Stimulated activated CD4-positive, alpha-beta T cell treated with anti-CD3 and anti-CD28 coated beads, Interleukin-4, amount 100 ng/mL, for 24 hours (primary cell): ENCODE measurements at regions not wholly inside any gene's neighbourhood (a gene's known extent, or its start where the extent isn't known, plus 50 kb on each side); places are given as distances from the start of the nearest gene placed in this dataset.
"Not testable (repeated sequence)": the region's sequence is repeated elsewhere in the genome, so short reads cannot be mapped to it uniquely, and the experiment has no call there.

ENCODE experiments used
- DNase-seq: peaks from one replicate; pipeline ENCODE4 v3.0.0-alpha.2; 2020

DNA sequence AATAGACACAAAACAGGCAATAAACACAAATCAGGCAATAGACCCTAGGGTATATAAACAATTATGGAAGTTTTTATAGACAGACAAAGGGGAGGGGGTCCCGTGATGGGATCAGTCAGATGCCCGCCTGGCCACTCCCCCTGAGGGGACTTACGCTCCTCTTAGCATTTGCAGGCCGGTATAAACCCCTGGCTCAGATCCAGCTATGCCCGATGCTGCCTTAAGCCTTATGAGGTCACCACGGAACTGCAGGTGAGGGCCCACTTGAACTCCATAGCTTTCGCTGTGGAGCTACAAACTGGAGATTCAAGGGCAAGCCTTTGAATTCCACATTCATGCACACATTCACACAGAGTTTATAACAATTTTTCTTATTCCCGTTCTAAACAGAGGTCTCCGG lies 340.5 kb upstream of the USP9Y start:
- no peak for DNase-seq

DNA sequence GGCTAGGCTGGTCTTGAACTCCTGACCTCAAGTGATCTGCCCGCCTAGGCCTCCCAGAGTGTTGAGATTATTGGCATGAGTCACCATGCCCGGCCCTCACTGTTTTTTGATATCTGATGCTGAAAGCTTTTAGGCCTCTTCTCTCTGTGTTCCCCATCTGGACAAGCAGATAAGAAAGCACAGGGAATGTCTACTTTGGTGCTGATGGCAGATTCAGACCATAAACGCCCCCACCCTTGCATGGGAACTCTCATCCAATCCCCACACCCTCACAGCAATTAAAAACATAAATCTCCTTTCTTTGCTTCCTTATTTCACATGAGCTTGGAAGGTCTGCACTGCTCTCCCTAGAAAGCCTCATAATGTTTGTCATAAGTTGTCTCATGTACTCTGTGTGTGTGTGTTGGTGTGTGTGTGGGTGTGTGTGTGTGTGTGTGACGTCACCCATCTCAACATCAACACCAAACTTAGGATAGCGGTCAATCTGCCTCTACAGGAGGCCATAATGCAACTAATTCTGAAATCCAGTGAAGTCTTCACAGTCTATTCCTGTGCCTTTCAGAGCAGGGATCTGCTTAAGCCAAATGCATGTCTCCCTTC lies 335.6 kb upstream of the USP9Y start:
- no peak for DNase-seq

DNA sequence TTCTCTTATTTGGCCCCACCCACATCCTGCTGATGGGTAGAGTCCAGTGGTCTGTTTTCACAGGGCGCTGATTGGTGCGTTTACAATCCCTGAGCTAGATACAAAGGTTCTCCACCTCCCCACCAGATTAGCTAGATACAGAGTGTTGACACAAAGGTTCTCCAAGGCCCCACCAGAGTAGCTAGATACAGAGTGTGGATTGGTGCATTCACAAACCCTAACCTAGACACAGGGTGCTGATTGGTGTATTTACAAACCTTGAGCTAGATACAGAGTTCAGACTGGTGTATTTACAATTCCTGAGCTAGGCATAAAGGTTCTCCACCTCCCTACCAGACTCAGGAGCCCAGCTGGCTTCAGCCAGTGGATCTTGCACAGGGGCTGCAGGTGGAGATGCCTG lies 326.4 kb upstream of the USP9Y start:
- DNase-seq = not testable (repeated sequence)

DNA sequence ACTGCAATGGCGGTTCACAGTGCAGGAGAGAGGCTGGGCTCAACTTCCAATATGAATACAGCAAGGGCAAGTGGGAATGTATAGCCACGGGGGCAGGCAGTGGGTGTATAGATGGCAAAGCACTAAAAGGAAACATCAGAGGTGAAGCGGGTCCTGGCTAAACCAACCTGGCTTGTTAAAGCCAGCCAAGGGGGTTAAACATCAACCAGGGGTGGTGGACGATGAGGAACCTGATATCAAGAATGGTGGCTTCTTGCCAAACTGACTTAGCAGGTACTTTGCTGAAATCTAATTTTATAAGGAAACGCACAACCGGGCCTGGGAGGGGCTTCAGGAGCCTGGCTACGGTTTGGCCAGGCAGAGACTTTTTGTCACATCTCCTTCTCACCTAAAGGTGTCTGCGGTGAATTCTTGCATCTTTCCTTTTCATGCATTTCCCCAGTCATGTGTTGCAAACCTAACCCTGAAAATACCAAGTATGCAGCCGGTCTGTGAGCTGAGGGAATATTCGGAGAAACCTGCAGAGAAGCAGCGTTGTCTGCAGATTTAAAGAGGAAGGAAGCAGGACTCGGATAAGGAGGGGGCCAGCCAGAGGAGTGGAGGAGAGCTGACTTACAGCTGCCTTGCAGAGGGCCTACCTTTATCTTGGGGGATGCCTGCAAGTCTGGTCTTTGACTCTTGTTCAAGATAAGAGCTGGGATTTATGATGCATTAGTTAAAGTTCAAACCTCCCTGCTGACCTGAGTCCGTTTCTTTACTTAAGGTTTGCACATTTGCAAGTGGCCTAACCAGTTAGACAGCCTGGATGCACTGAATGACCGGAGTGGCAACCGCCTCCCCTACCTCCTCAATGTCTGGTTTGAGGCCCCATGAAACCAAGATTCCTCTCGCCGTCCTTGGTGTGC lies 309.1 kb upstream of the USP9Y start:
- not testable (repeated sequence) for DNase-seq

DNA sequence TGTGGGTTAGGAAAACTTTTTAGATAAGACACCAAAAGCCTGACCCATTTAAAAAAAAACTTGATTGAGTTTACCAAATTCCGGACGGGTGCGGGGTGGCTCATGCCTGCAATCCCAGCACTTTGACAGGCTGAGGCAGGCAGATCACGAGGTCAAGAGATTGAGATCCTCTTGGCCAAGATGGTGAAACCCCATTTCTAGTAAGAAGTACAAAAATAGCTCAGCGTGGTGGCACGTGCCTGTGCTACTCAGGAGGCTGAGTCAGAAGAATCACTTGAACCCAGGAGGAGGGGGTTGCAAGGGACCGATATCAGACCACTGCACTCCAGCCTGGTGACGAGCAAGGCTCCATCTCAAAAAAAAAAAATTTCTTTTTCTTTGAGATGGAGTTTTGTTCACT lies 307.8 kb upstream of the USP9Y start:
- DNase-seq = no peak

DNA sequence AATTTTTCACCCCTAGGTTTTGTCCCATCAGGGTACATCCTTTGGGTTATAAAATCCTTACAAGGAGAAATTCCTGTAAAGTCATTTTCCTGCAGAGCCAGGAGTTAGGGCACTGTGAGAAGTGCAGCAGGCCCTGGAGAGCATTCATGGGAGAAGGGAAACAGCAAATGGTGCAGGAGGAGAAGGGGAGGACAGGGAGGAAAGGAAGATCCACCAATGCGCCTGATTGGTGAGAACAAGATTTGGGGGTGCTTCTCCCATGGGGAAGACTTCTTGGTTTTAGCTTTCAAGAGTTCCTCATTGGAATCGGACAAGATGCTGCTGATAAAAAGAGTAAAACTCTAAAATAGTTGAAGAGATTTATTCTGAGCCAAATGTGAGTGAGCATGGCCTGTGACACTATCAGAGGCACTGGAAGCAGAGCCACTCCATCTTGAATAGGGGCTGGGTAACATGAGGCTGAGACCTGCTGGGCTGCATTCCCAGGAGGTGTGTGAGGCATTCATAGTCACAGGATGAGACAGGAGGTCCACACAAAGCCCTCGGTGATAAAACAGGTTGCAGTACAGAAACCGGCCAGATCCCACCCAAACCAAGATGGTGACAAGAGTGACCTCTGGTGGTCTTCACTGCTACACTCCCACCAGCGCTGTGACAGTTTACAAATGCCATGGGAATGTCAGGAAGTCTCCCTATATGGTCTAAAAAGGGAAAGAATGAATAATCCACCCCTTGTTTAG lies 305.5 kb upstream of the USP9Y start:
- DNase-seq = not testable (repeated sequence)

DNA sequence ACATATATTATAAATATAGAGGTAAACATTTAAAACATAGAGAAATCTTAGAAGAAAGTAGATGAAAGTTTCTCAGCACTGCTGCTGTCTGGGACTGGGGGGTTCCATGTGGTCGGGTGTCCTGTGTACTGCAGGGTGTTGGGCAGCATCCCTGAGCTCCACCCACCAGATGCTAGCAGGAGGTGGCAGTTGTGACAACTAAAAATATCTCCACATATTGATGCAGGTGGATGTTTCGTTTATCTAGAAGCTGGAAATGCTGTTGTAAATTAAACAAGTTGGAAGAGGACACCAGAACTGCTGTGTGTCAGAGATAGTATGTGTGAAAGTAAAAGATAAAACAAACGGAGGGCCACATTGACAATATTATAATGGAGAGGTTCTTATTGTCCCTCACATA lies 297.1 kb upstream of the USP9Y start:
- no peak for DNase-seq

DNA sequence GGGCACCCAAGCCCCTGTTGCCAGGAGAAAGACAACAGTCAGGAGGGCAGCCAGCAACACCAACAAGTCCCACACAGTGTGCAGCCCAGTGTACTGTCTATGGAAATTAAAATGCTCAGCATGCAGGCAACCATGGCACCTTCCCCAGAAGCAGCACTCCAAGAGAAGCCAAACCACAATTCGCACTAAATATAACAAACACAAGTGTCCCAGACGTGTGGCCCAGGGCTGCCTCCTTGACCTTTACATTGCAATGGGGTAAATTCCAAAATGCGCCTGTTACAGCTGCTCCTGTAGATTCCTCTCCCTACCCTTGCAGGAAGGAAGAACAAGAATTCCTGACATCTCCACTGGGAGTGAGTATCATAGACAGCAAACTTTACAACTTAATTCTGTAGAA lies 292.8 kb upstream of the USP9Y start:
- no peak for DNase-seq

DNA sequence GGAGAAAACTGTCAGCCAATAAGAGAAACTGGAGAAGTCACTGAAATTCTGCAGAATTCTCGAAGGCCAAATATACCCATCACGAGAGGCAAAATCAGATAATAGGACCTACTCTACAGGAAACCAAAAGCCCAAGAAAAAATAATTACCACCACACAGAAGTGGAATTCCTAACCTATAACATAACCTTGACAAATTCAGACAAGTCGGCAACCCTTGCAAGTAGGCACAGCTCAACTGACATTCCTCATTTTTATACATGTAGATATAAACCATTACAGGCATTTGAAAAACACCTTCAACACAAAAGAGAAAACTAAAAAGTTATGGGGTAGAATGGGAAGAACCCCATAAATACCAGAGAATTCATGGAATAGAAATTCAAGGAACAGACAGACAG lies 290.3 kb upstream of the USP9Y start:
- no peak for DNase-seq

DNA sequence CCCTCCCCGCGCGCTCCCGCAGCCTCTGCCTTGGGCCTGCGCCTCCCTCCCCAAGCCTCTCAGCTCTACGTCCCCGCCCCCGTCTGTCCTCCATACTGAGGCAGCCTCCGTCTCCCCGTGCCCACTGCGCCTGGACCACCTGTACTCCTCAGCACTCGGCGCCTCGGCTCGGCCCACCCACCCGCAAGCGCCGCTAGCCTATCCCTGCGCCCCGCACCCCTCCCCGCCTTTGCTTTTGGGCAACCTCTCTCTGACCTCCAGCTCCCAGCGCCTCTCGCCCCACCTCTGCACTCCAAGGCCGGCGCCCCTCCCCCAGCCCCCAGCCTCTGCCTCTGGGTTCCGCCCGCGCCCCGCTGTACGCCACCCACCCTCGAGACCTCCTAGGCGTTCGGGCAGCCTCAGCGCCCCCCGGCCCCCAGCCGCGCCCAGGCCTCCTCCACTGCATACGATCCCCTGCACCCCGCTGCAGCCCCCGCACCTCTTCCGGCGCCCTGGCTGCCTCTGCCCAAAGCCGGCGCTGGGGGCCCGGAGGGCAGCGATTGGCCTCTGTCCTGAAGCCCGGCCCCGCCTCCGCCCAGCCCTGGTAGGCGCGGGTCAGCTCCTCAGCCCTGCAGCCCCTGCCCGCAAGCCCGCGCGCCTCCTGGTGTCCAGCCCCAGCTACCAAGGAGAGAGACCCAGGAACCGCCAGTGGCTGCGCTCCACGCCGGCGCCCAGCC lies 279.8 kb upstream of the USP9Y start:
- no peak for DNase-seq

DNA sequence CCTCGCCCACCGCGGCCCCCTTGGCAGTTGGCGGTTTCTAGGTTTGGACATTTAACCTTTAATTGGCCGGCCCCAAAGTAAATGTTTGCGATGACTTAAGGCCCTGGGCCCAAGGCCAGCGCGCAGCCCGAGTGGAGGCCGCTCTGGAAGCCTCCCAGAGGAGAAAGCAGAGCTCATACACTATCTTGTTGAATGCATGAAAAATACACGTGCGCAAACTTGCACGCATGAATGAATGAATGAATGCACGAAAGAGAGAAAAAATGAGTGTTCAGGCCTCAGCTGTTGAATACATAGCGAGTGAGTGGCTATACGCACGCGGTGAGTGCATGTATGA lies 279.3 kb upstream of the USP9Y start:
- DNase-seq = no peak

DNA sequence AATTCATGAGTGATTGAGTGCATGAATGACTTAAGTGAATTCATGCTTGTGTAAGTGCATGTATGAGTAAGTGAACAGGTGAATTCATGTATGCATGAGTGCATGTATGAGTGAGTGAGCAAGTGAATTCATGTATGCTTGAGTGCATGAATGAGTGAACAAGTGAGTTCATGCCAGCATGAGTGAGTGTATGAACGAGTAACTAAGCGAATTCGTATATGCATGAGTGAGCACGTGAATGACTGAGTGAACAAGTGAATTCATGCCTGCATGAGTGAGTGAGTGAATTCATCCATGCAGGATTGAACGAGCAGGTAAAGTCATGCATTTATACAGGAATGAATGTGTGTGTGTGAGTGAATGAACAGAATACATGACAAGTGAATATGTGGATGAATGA lies 278.5 kb upstream of the USP9Y start:
- DNase-seq = no peak

DNA sequence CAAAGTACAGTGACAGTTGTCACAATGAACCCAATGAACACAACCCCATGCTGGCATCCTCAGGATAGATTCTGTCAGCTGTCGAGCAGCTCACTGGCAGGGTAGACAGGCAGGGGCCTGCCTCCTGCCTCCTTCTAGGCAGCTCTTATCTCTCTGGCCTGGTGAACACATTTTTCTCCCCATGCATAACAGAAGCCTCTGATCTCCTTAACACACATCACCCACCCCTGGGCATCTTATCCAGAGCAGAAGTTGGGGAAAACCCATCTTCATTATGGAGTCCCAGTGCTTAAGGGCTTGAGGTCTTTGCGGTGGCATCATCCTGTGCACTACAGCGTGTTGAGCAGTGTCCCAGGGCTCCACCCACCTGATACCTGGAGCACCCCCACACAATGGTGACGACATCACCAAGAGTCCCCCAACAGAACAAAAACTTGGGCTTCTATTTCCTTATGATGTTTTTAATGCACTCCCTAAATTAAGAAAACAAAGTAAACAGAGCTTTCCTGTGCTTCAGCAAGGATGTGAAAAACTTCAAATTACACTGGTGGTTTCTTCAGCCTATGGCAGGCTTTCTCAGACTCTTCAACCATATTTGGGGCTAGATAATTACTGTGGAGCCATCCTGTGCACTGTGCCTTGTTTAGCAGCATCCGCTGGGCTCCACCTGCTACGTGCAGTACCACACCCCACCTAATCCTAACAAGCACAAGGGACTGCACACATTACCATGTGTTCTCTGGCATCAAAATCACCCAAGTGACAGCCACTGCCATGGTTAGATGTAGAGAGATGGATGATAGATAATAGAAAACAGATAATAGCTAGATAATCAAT lies 277.4 kb upstream of the USP9Y start:
- no peak for DNase-seq

DNA sequence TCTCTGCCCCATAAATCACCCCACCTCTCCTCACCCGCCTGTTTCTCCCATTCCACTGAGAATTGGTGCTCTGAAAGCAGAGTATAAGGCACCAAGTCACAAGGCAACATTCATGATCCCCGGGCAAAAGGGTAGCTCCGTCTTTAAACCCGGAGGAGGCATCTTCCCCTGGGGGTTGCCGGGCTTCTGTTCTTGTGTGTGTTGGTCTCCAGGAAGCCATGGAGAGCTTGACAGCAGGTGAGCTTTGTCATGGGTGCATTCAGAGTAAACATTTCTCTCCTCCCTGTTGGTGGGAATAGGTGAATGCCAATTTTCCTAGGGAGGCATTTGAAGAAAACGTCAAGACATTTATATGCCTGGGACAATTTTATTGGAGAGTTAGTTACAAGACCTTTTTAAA lies 275.5 kb upstream of the USP9Y start:
- no peak for DNase-seq

DNA sequence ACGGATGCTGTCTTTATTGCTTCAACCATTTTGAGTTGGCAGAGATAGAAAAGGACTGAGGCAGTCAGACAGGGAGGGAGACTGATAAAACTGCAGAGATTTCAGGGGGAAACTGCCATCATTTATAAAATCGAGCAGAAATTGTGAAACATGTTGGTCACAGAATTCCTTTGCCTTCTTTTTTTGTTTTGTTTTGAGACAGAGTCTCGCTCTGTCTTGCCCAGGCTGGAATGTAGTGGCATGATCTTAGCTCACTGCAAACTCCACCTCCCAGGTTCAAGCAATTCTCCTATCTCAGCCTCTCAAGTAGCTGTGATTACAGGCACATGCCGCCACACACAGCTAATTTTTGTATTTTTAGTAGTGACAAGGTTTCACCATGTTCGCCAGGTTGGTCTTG lies 273.7 kb upstream of the USP9Y start:
- DNase-seq = no peak

DNA sequence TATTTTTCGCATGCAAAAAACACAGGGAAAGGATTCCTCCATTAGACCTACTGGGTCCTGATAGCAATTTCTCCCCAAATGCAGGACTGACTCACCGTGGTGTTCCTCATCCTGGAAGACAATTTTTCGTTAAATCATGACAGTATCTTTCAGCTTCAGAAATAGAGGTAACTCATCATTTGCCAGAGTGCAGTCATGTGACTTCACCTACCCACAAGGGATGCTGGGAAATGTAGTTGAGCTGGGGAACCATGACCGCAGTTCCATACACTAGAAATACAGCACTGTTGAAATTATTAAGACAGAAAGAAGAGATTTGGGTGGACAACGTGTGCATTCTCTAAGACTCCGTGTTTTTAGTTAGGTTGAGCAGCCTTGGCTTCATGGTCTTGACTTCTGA lies 269.5 kb upstream of the USP9Y start:
- no peak for DNase-seq

DNA sequence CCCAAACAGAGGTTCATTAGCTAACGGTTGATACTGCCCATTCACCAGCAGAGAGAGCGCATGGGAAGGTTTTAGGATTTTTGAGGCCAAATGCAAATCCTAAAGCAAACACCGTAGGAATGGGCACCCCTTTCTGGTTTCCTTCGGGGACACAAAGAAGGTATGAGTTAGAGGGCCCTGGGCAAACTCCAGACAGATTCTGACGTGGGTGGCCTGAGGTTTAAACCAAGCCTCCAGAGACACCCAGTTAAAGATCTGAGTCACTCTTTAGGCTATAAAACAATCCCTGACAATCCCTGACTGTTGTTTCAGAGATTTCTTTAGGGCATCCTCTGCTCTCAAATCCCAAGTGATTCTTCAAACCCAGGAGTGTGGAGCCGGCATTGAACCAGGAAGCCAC lies 262.2 kb upstream of the USP9Y start:
- DNase-seq = not testable (repeated sequence)

DNA sequence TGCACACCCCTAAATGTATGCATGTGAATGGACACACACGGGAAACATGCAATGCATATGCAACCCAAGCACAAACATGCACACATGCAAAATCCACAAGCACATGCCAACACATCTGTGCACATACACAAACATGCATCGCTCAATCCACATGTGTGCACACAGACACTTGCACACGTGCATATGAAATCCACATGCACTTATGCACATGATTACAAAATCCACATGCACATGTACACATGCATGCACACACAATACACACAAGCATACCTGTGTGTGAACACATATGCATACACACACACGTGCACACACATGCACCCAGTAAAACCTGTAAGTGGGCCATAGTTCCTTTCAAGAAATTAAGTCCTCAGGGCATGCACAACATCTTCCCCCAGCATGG lies 256.8 kb upstream of the USP9Y start:
- DNase-seq = no peak

DNA sequence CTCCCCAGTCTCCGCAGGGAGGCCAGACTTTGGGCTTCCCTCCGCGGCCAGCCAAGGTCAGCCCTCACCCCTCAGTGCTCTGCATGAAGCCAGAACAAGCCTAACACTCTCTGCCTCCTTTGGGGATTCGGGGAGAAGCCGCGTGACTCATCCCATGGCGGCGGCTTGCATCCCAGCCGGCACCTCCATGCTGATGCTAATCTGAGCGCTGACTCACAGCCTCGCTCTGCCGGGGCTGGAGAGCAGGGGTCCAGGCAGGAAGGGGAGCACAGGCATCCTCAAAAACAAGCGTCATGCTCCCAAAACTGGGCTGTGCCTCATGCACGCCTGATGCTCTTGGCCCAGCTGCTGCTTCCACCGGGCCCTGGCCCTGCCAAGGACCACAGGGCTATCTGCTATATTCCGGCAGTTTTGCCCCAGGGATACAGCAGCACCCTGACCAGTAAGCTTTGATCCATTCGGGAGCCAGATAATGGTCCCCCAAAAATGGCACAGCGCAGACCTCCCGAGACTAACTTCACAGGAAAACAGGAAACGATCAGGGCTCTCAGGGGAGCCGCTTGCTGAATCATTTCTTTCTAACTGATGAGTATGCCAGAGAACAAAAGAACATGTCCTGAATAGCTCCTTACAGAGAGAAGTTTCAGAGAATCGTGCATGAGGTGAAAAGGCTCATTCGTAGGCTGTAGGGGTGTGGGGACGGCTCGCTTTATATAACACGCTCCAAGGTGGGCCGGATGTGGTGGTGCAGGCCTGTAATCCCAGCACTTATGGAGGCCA lies 254.4 kb upstream of the USP9Y start:
- not testable (repeated sequence) for DNase-seq

DNA sequence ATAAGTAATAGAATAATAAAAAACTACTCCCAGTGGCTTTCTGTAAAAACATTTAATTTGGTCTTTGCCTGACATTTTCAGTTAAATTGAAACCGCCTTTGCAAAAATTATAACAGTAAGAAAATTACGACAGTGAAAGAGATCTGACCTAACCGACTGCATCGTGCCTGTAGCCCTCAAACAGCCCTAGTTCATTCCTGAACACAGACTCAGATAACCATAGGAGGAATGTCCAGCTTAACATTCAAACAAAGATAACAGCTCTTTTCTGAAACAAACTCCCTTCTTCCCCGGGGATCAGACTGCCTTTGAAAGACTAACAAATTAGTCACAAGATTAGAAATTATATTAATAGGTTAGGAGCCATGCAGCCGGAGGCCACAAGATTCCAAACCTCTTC lies 252.5 kb upstream of the USP9Y start:
- DNase-seq = not testable (repeated sequence)

DNA sequence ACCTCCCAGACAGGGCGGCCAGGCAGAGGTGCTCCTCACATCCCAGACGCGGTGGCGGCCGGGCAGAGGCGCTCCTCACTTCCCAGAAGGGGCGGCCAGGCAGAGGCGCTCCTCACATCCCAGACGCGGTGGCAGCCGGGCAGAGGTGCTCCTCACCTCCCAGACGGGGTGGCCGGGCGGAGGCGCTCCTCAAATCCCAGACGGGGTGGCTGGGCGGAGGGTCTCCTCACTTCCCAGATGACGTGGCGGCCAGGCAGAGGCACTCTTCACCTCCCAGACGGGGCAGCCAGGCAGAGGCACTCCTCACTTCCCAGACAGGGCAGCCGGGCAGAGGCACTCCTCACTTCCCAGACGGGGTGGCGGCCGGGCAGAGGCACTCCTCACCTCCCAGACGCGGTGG lies 247.7 kb upstream of the USP9Y start:
- not testable (repeated sequence) for DNase-seq

DNA sequence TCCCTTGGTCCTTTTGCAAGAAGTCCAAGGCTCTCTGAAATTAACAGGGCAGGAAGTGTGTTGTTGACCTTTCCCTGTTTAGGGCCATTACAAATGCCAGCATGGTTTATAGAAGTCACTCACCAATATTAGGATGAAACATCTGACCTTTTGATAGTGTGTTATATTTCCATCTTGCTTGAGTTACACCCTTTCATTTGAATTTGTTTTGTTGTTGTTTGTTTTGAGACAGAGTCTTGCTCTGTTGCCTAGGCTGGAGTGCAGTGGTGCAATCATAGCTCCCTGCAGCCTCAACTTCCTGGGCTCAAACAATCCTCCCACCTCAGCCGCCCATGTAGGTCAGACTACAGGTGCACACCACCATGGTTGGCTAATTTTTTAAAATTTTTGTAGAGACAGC lies 241.1 kb upstream of the USP9Y start:
- no peak for DNase-seq
